GM23248 (cell line): ENCODE measurements at regions not wholly inside any gene's neighbourhood (a gene's known extent, or its start where the extent isn't known, plus 50 kb on each side); places are given as distances from the start of the nearest gene placed in this dataset.

ENCODE experiments used
- DNase-seq: peaks from one replicate; pipeline ENCODE4 v3.0.0-alpha.2; 2015
- H2AFZ ChIP-seq: fragments of 200-600 bp; sonication (generic); 2 replicates; pipeline ENCODE4 v1.6.1; 2016; ENCODE audit warnings: antibody characterized with exemption
- H3F3A ChIP-seq: fragments of 200-600 bp; sonication (generic); 2 replicates; pipeline ENCODE4 v1.6.1; 2016; ENCODE audit warnings: mild to moderate bottlenecking, antibody characterized with exemption, mixed run types; ENCODE audit not compliant: insufficient read depth
- H3K27ac ChIP-seq: fragments of 200-600 bp; sonication (generic); 2 replicates; pipeline ENCODE4 v1.5.1; 2016; ENCODE audit warnings: mild to moderate bottlenecking
- H3K27me3 ChIP-seq: fragments of 200-600 bp; sonication (generic); replicated peaks from 2 replicates; pipeline ENCODE4 v1.6.1; 2016; ENCODE audit warnings: mild to moderate bottlenecking; ENCODE audit not compliant: insufficient read depth
- H3K36me3 ChIP-seq: fragments of 200-600 bp; sonication (generic); 2 replicates; pipeline ENCODE4 v1.6.1; 2016; ENCODE audit warnings: low read depth, mild to moderate bottlenecking
- H3K4me1 ChIP-seq: fragments of 200-600 bp; sonication (generic); 2 replicates; pipeline ENCODE4 v1.6.1; 2016; ENCODE audit warnings: mild to moderate bottlenecking; ENCODE audit not compliant: insufficient read depth
- H3K4me2 ChIP-seq: fragments of 200-600 bp; sonication (generic); one replicate; pipeline ENCODE4 v1.6.1; 2016; ENCODE audit warnings: mild to moderate bottlenecking; ENCODE audit not compliant: unreplicated experiment
- H3K4me3 ChIP-seq: fragments of 200-600 bp; sonication (generic); 2 replicates; pipeline ENCODE4 v1.5.1; 2016; ENCODE audit warnings: mild to moderate bottlenecking
- H3K79me2 ChIP-seq: fragments of 200-600 bp; sonication (generic); 2 replicates; pipeline ENCODE4 v1.6.1; 2016; ENCODE audit warnings: mild to moderate bottlenecking; ENCODE audit not compliant: insufficient read depth
- H3K9ac ChIP-seq: fragments of 200-600 bp; sonication (generic); 2 replicates; pipeline ENCODE4 v1.6.1; 2016; ENCODE audit warnings: mild to moderate bottlenecking
- H3K9me2 ChIP-seq: fragments of 200-600 bp; sonication (generic); 2 replicates; pipeline ENCODE4 v1.6.1; 2016; ENCODE audit warnings: mixed run types, mild to moderate bottlenecking, moderate library complexity; ENCODE audit not compliant: insufficient read depth
- H3K9me3 ChIP-seq: fragments of 200-600 bp; sonication (generic); one replicate; pipeline ENCODE4 v1.6.1; 2017; ENCODE audit warnings: low read depth
- H4K20me1 ChIP-seq: fragments of 200-600 bp; sonication (generic); 2 replicates; pipeline ENCODE4 v1.6.0; 2016; ENCODE audit not compliant: insufficient read depth
- EZH2 ChIP-seq: fragments of 200-600 bp; sonication (generic); IDR thresholded peaks from 2 replicates; pipeline ENCODE4 v1.6.1; 2018; ENCODE audit warnings: antibody characterized with exemption, mild to moderate bottlenecking; ENCODE audit not compliant: insufficient read depth, poor library complexity, severe bottlenecking
- EZH2phosphoT487 ChIP-seq: fragments of 200-600 bp; sonication (generic); IDR thresholded peaks from 2 replicates; pipeline ENCODE4 v1.6.1; 2018; ENCODE audit warnings: antibody characterized with exemption, moderate library complexity, mild to moderate bottlenecking, low read depth; ENCODE audit not compliant: insufficient read depth
- WGBS, 2 experiments: methylation state at CpG; one replicate each; pipeline ENCODE4 v1.1.6; 2015 to 2017; ENCODE audit warnings: low lambda C conversion rate in 2 of 2, low coverage in 1 of 2; ENCODE audit errors: missing lambda C conversion rate in 2 of 2; 5-methylcytosine and 5-hydroxymethylcytosine counted together
- in situ Hi-C: fragments of 300-500 bp; cut with MboI; formaldehyde crosslinking; loops from 2 replicates; pipeline ENCODE4 v1.15.0; 2020

DNA sequence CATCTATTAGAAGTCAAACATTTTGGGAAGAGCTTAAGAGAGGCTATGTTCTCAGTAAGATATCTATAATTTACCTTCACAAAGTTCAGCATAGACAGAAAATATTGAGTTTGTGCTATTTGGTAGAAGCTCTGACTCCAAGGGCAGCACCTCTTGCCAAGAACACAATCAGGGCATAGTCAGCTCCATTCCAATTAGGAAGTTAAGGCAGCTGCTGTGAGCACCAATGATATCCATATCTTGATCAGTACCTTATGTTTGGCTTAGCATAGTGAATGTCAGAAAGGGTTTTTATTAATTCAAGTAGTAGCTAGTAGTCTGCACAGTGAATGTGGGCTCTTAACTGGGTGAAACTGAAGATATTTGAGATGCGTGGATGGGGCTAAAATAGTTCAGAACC is 86.4 kb upstream of the SPRED2 start:
- in situ Hi-C loops, result no loop called here
- no peaks in the 10 kb centered on the region for H3K9me3 ChIP-seq
- H2AFZ ChIP-seq, result no peak overlapping the region
- H3F3A ChIP-seq, result peaks cover 15% of the 10 kb centered on the region
- no peaks in the 10 kb centered on the region for H3K27me3 ChIP-seq
- H3K9me2 ChIP-seq, result no peaks in the 10 kb centered on the region
- H3K9ac ChIP-seq, result no peak overlapping the region
- whole genome bisulfite sequencing, 2 experiments, result 96 to 100% methylated on average over 1 of the region's 1 CpG
- no peak overlapping the region for H3K4me2 ChIP-seq
- no peak overlapping the region for H3K4me3 ChIP-seq
- TF ChIP-seq EZH2 (no peak), EZH2phosphoT487 (no peak)
- no peaks in the 10 kb centered on the region for H3K36me3 ChIP-seq
- no peaks in the 10 kb centered on the region for H4K20me1 ChIP-seq
- H3K79me2 ChIP-seq, result no peaks in the 10 kb centered on the region
- H3K27ac ChIP-seq, result no peak overlapping the region
- peaks cover 13% of the 10 kb centered on the region for H3K4me1 ChIP-seq
- no peak for DNase-seq

DNA sequence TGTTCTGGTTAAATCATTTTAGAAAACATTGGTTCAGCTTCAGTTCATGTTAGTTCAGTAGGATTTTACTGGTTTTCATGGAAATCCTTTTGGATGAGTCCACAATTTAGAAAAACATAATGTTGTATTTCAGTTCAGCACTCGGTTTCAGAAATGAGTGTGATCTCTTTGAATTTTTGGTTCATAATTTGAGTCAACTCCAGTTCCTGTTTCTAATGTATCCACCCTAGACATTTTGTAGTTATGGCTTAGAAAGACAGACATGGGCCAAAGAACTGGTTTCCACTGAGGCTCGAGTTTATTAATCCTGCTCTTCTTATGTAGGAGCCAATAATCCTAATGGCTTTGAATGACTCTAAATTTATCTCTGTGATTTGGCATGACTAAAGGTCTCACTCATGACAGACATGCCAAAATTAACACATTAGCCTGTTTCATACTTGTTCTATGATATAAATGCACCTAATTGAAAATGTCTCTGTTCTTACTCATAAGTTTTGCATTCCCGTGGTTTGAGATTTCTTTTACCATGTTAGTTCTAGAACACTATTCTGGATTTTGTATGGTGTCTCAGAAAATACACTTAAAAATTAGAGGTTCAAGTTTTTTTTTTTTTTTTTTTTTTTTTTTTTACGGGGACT is 82.3 kb upstream of the SPRED2 start:
- Histone ChIP-seq H3K9me2 (no peaks in the 10 kb centered on the region), H3K79me2 (no peaks in the 10 kb centered on the region), H3K9ac (no peak overlapping the region), H3K27me3 (no peaks in the 10 kb centered on the region), H3K4me2 (peak overlapping the region; percentile 19), H4K20me1 (no peaks in the 10 kb centered on the region), H3K9me3 (no peaks in the 10 kb centered on the region), H3K4me3 (no peak overlapping the region), H3K36me3 (no peaks in the 10 kb centered on the region), H2AFZ (no peak overlapping the region), H3K27ac (0 out of 2 replicates have a peak overlapping the region, but pooled peaks have one; percentile 7), H3F3A (peaks cover 16% of the 10 kb centered on the region), H3K4me1 (peaks cover 13% of the 10 kb centered on the region)
- in situ Hi-C loops, result no loop called here
- WGBS, 2 experiments, result 24 to 26% methylated on average over 4 of the region's 4 CpGs
- DNase-seq, result peak; percentile 64
- TF ChIP-seq EZH2, result no peak

DNA sequence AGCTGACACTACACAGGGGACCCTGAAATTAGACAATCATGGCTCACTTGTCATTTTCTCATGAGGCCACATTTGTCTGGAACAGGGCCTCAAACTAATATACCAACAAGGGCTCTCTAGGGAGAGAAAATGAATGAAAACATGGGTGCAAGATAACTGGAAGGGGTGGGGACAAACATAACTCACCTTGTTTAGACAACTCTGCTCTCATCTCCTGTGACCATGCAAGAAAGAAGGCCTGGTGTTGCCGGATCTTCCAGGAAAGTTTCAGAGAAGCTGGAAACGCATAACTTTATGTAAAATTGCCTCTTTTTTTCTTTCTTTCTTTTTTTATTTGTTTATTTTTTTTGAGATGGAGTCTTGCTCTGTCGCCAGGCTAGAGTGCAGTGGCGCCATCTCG is 80.4 kb upstream of the SPRED2 start:
- no peak for DNase-seq
- H4K20me1 ChIP-seq, result no peaks in the 10 kb centered on the region
- 88 to 90% methylated on average over 5 of the region's 5 CpGs for WGBS, 2 experiments
- peaks cover 16% of the 10 kb centered on the region for H3F3A ChIP-seq
- TF ChIP-seq EZH2phosphoT487 (no peak), EZH2 (no peak)
- H3K4me1 ChIP-seq, result peaks cover 13% of the 10 kb centered on the region
- no peaks in the 10 kb centered on the region for H3K36me3 ChIP-seq
- no peaks in the 10 kb centered on the region for H3K27me3 ChIP-seq
- H3K27ac ChIP-seq, result no peak overlapping the region
- no peaks in the 10 kb centered on the region for H3K9me2 ChIP-seq
- no peak overlapping the region for H3K4me3 ChIP-seq
- H3K9me3 ChIP-seq, result no peaks in the 10 kb centered on the region
- H2AFZ ChIP-seq, result no peak overlapping the region
- in situ Hi-C loops, result no loop called here
- no peaks in the 10 kb centered on the region for H3K79me2 ChIP-seq
- no peak overlapping the region for H3K9ac ChIP-seq
- H3K4me2 ChIP-seq, result no peak overlapping the region

DNA sequence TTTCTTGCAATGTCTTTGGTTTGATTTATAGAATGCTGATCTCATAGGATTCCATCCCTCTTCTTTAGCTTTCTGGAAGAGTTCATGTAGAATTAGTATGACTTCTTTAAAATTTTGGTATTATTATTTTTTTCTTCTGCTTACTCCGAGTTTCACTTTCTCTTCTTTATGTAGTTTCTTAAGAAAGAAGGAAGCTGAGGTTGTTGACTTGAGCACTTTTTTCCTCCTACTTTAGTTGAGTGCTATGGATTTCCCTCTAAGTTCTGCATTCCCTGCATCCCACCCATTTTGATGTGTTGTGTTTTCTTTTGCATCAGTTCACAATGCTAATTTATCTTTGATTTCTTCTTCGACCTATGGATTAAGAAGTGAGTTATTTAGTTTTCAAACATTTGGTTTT is 78.9 kb upstream of the SPRED2 start:
- in situ Hi-C loops, result no loop called here
- peaks cover 13% of the 10 kb centered on the region for H3K4me1 ChIP-seq
- TF ChIP-seq EZH2, result no peak
- TF ChIP-seq EZH2phosphoT487, result no peak
- DNase-seq, result no peak
- H2AFZ ChIP-seq, result no peak overlapping the region
- H3K4me2 ChIP-seq, result no peak overlapping the region
- H3K9ac ChIP-seq, result no peak overlapping the region
- no peaks in the 10 kb centered on the region for H4K20me1 ChIP-seq
- H3K9me3 ChIP-seq, result no peaks in the 10 kb centered on the region
- 77 to 84% methylated on average over 2 of the region's 2 CpGs for WGBS, 2 experiments
- H3K4me3 ChIP-seq, result no peak overlapping the region
- H3K79me2 ChIP-seq, result no peaks in the 10 kb centered on the region
- H3K36me3 ChIP-seq, result no peaks in the 10 kb centered on the region
- no peaks in the 10 kb centered on the region for H3K9me2 ChIP-seq
- no peaks in the 10 kb centered on the region for H3K27me3 ChIP-seq
- H3F3A ChIP-seq, result peaks cover 16% of the 10 kb centered on the region
- no peak overlapping the region for H3K27ac ChIP-seq

DNA sequence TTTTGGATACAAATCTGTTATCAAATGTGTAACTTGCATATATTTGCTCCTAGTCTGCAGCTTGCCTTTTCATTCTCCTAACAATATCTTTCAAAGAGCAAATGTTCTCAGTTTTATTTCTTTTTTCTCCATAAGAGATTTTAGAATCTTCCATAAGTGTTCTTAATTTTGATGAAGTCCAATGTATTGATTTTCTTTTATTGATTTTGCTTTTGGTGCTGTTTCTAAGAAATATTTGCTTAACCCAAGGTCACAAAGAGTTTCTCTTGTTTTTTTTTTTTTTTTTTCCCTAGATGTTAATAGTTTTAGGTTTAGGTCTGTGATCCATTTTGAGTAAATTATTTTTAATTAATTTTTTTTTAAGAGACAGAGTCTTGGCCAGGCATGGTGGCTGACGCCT is 75.8 kb upstream of the SPRED2 start:
- no peaks in the 10 kb centered on the region for H3K27me3 ChIP-seq
- TF ChIP-seq EZH2phosphoT487, result no peak
- TF ChIP-seq EZH2, result no peak
- in situ Hi-C loops, result no loop called here
- no peaks in the 10 kb centered on the region for H3F3A ChIP-seq
- 90 to 92% methylated on average over 1 of the region's 1 CpG for WGBS, 2 experiments
- H2AFZ ChIP-seq, result no peak overlapping the region
- no peak overlapping the region for H3K27ac ChIP-seq
- no peaks in the 10 kb centered on the region for H3K79me2 ChIP-seq
- H3K4me1 ChIP-seq, result no peaks in the 10 kb centered on the region
- no peak overlapping the region for H3K9ac ChIP-seq
- no peak for DNase-seq
- no peaks in the 10 kb centered on the region for H3K9me2 ChIP-seq
- H3K4me3 ChIP-seq, result no peak overlapping the region
- no peaks in the 10 kb centered on the region for H3K36me3 ChIP-seq
- H4K20me1 ChIP-seq, result no peaks in the 10 kb centered on the region
- no peaks in the 10 kb centered on the region for H3K9me3 ChIP-seq
- H3K4me2 ChIP-seq, result no peak overlapping the region
